Lower leg skin (tissue), 4 donors: ENCODE measurements at regions not wholly inside any gene's neighbourhood (a gene's known extent, or its start where the extent isn't known, plus 50 kb on each side); places are given as distances from the start of the nearest gene placed in this dataset.
"Not testable (repeated sequence)": the region's sequence is repeated elsewhere in the genome, so short reads cannot be mapped to it uniquely, and the experiment has no call there.

Experiments
- DNase-seq, 2 donors: peaks; one replicate each; pipeline ENCODE4 v3.0.0-alpha.2; 2019; ENCODE audit warnings: low spot score in 2 of 2
- H3K4me3 ChIP-seq: fragments of 200-600 bp; sonication (generic); 2 replicates; pipeline ENCODE4 v1.5.1; 2017; ENCODE audit warnings: mild to moderate bottlenecking, low read depth; ENCODE audit not compliant: poor library complexity, severe bottlenecking
- CTCF ChIP-seq, 3 donors: fragments of 450-650 bp; IDR thresholded peaks; one replicate each; pipeline ENCODE4 v1.5.1; 2016; ENCODE audit warnings: antibody characterized with exemption in 3 of 3, mild to moderate bottlenecking in 3 of 3, moderate library complexity in 2 of 3
- POLR2A ChIP-seq, 2 donors: fragments of 450-650 bp; IDR thresholded peaks; one replicate each; pipeline ENCODE4 v1.6.1; 2016 to 2017; ENCODE audit warnings: antibody characterized with exemption in 2 of 2, mild to moderate bottlenecking in 1 of 2, moderate library complexity in 1 of 2
- WGBS, 2 donors: methylation state at CpG; one replicate each; pipeline ENCODE4 v1.1.5; 2018; 5-methylcytosine and 5-hydroxymethylcytosine counted together
- intact Hi-C: fragments of 100-400 bp; cut with DNase I; formaldehyde crosslinking; loops from one replicate; pipeline ENCODE4 v1.15.0; 2023; ENCODE audit warnings: low total_unique reads

GRCh38 chr19:28999724-29000433 lies 213.1 kb downstream of the UQCRFS1 start:
- whole genome bisulfite sequencing, 2 donors, result 66 to 67% methylated on average over 12 of the region's 12 CpGs
- no peak for DNase-seq
- no peak for TF ChIP-seq CTCF (IDR thresholded peaks at IDR 0.05)
- no peak for TF ChIP-seq POLR2A (IDR thresholded peaks at IDR 0.05)
- no peak overlapping the region for H3K4me3 ChIP-seq
- intact Hi-C loops, result no loop called here

DNA sequence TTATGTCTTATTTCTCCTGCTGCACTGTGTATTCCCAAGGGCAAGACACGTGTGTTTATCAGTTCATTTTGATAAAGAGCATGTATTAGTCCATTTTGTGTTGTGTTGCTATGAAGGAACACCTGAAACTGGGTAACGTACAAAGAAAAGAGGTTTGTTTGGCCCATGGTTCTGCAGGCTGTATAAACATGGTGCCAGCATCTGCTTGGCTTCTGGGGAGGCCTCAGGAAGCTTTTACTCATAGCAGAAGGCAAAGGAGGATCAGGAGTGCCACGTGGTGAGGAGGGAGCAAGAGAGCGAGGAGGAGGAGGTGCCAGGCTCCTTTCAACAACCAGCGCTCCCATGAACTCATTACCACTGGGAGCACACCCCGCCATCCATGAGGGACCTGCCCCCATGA lies 214.0 kb downstream of the UQCRFS1 start:
- 80 to 85% methylated on average over 6 of the region's 6 CpGs for whole genome bisulfite sequencing, 2 donors
- DNase-seq, result no peak
- no peak overlapping the region for H3K4me3 ChIP-seq
- TF ChIP-seq CTCF (IDR thresholded peaks at IDR 0.05) (no peak), POLR2A (IDR thresholded peaks at IDR 0.05) (no peak)
- intact Hi-C loops, result no loop called here

- intact Hi-C loops, DNase-seq, H3K4me3 ChIP-seq: not testable (repeated sequence)
- WGBS, 2 donors, result 83 to 90% methylated on average over 6 of the region's 6 CpGs
Measured at GRCh38 chr19:28997866-28998265, 215.1 kb downstream of the UQCRFS1 start.

DNA sequence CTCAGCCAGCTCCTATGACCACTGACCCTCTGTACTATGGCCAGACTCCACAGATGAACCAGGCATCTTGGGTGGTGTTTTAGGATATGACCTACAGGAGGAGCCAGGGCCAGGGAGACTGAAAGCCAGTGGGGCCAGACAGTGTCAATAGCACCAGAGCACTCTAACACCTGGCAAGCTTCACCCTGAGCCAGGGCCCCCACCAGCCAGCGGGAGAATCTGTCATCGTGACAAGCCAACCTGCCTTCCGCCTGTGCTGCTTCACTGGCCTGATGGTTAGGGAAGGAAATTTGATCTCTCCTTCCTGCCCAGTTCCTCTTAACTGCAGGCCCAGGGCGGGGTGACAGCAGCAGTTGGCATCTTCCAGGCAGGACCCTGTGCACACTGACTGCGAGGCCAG lies 222.4 kb downstream of the UQCRFS1 start:
- H3K4me3 ChIP-seq, result no peak overlapping the region
- WGBS, 2 donors, result 35 to 38% methylated on average over 5 of the region's 5 CpGs
- TF ChIP-seq CTCF (IDR thresholded peaks at IDR 0.05) (no peak), POLR2A (IDR thresholded peaks at IDR 0.05) (no peak)
- DNase-seq, result no peak
- intact Hi-C loops, result no loop called here

GRCh38 chr19:28989739-28990138 lies 223.2 kb downstream of the UQCRFS1 start:
- no peak for DNase-seq
- H3K4me3 ChIP-seq, result no peak overlapping the region
- no peak for TF ChIP-seq CTCF (IDR thresholded peaks at IDR 0.05)
- no peak for TF ChIP-seq POLR2A (IDR thresholded peaks at IDR 0.05)
- WGBS, 2 donors, result 64 to 73% methylated on average over 6 of the region's 6 CpGs
- intact Hi-C loops, result no loop called here

DNA sequence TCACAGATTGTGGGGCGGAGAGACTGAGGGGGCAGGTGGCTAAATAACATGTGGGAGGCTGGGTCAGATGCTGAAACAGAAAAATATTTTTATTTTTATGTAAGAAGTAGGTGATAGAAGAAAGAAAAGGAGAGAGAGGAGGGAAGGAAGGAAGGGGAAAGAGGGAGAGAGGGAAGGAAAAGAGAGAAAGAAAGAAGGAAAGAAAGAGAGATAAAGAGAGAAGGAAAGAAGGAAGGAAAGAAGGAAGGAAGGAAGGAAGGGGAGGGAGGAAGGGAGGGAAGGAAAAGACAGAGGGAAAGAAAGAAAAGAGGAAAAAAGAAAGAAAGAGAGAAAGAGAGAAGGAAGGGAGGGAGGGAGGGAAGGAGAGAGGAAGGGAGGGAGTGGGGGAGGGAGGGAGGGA lies 224.9 kb downstream of the UQCRFS1 start:
- H3K4me3 ChIP-seq, result no peak overlapping the region
- WGBS, 2 donors, result 94% methylated on average over 1 of the region's 1 CpG
- TF ChIP-seq CTCF (IDR thresholded peaks at IDR 0.05), result no peak
- TF ChIP-seq POLR2A (IDR thresholded peaks at IDR 0.05), result no peak
- no peak for DNase-seq
- intact Hi-C loops, result no loop called here
